CD1c-positive myeloid dendritic cell (primary cell): ENCODE measurements at regions not wholly inside any gene's neighbourhood (a gene's known extent, or its start where the extent isn't known, plus 50 kb on each side); places are given as distances from the start of the nearest gene placed in this dataset.
"Not testable (repeated sequence)": the region's sequence is repeated elsewhere in the genome, so short reads cannot be mapped to it uniquely, and the experiment has no call there.

ENCODE experiments used
- DNase-seq: peaks from one replicate; pipeline ENCODE4 v3.0.0-alpha.2; 2016; ENCODE audit errors: extremely low spot score

DNA sequence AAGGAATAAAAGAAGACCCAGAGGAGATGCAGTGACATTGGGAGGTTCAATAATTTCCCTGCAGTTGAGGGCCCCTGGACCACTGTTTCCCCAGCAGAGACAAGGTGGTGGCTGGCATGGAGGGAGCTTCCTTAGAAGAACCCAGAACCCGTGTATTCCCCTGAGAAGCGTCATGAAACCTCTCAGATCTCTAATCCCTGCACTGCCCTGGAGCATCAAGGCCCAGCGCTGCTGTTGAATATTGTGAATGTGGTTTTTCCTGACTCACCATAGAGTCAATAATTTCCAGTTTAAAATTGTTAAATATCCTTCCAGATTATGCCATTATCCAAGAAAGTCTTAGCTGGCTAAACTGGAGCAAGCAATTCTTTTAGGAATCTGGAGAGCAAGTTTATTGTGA lies 187.2 kb downstream of the LMLN start:
- not testable (repeated sequence) for DNase-seq

DNA sequence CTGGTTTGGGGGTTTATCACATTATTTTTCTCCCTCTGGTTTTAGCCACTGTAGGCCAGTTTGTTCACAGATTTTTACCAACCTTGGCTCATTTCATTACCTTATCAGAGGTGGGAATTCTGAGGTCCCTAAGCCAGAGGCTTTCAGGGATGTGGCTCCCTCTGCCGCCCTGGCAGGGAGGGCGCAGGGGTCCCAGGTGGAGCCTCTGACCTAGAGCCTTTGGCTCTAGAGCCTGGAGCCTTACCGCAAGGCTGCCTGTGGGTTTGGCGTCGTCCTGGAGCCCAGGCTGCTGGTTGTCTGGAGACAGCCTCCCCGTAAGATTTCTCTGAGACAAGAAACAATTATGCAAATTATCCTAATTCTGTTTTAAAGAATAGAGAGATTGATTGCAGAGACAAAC lies 188.0 kb downstream of the LMLN start:
- DNase-seq: not testable (repeated sequence)

DNA sequence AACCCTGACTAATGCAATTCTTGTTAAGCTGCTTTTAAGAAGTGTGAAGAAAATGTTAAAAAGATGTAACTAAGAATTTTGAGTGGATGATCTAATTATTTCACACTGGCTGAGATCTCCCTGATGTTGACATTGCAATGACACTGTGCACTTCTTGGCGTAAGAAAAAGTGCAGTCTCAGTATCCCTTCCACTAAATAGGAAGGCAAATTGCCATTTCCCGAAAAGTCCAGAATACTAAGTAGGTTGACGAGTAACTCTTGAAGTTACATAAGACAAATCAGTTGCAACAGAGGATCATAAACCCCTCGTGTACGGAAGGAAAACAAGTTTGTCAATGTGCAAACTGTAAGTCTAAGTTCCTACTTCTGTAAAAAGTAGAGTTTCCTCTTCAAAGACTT lies 189.9 kb downstream of the LMLN start:
- peak; percentile 90 for DNase-seq

DNA sequence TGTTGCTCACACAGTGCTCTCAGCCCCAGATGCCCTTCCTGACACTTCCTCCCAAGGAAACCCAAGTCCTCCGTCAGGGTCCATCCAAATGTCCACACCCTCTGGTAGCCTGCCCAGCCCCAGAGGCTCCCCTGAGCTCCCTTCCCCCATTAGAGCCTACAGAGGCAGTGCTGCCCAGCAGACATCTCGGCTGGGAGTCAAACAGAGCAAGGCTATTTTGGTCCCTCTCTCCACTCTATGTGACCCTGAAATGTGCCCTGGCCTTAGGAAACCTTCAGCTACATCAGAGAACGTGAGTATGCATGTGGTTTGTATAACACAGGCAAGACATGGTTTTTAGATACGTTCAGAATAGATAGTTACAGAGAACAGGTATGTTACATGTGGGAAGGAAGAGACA lies 191.8 kb downstream of the LMLN start:
- DNase-seq: not testable (repeated sequence)

DNA sequence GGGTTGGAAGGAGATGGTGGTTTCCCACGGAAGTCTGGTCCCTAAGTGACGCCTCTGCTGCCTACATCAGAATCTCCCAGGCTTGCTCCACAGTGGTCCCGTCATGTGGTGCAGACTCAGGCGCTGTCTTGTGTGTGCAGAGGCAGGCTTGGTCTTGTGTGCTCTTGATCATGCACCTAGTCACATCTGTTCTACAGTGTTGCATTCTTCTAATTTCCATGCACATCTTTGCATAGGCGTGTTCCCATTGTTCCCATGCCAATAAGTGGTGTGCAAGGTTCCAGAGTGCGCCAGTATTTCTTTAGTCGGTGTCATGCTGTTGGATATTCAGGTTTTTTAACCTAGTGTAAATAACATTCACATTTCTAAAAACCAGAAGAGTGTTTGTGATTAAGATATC lies 195.8 kb downstream of the LMLN start:
- DNase-seq: not testable (repeated sequence)

DNA sequence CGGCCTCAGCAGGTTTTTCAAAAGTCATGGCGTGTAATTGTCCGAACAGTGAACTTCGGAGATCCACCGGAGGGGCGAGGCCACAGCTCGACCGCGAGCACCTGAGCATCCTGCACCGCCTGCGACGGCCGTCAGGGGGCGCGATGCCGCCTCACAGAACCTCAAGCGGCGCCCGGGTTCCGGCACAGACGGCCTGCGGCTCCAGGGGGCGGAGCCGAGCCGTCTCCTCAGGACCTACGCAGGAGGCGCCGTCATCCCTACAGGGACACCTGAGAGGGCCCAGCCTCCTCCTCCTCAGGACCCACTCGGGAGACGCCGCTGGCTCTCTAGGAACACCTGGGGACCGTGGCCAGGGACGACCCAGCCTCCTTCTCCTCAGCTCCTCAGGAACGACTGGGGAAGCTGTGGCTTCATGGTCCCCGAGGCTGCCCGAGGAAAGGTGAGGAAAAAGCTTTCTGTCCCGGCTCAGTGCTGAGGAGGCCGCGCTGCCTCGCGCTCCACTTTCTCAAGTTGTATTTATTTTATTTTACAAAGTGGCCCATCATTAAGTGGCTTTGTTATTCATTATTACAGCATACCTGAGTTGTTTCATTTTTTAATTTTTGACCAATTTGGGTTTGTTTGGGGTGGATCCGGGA lies 197.3 kb downstream of the LMLN start:
- DNase-seq: not testable (repeated sequence)

DNA sequence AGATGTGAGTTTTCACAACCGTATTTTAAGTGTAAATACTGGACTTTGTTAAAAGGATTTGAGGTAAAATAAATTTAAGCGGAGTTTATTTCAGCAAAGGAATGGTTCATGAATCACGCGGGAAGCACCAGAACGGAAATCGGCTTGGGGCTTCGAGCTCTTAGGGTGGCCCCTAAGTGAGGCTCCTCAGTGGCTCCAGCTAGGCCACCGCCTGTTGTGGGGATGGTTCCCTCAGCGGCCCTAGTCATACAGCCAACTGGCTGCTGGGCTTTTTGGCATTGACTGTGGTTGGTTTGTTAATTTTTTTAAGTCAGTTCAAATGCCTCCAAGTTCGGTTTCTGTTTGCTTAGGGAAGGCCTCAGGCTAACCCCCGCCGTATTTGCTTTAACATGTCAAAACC lies 198.0 kb downstream of the LMLN start:
- not testable (repeated sequence) for DNase-seq

DNA sequence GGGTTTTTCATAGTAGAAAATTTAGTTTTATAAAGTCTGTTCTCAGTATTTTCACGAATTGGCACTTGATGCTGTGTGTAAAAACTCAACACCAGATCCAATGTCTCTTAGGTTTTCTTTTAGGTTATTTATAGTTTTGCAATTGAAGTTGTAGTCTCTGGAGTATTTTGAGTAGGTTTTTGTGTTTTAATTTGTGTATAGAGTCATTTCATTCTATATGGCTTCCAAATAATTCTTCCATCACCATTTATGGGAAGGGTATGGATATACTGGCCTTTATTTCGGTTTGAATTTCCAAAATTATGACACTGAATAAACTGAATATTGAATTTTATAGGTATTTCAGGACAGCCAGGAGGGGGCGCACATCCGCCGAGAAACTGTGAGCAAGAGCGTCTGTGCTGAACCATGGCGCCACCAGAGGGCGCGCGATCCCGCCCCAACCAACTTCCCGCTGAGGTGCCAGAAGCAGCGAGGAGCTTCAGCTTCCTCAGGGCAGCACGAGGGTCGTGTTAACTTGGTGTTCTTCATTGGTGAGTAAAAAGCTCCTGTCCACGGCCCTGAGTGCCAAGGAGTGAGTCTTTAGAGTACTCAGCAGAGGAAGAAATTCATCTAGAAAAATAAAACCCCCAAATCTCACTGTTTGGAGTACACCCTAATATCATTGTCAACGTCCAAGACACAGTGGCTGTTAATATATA lies 207.5 kb downstream of the LMLN start:
- peak; percentile 46 for DNase-seq

DNA sequence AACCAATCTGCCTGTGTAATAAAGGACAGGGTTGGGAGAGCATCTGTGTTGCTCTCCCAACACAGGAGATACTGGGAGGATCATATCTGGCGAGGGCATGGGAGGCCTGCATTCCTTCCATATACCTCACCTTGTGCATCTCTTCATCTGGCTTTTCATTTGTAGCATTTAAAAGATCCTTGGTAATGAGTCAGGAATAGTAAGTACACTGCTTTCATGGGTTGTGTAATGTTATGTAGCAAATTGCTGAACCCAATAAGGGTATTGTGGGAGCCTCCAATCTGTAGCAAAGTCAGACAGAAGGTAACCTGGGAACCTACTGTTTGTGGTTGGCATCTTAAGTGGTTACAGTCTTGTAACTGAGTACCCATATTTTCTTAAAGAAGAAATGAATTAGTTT lies 210.8 kb downstream of the LMLN start:
- DNase-seq: not testable (repeated sequence)

DNA sequence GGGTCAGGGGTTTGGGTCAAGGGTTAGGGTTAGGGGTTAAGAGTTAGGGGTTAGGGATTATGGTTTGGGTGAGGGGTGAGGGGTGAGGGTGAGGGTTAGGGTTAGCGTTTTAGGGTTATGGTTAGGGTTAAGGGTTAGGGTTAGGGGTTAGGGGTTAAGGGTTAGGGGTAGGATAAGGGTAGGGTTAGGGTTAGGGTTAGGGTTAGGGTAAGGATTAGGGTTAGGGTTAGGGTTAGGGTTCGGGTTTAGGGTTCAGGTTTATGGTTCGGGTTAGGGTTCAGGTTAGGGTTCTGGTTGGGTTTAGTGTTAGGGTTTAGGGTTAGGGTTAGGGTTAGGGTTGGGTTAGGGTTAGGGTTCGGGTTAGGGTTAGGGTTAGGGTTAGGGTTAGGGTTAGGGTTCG lies 213.1 kb downstream of the LMLN start:
- not testable (repeated sequence) for DNase-seq

DNA sequence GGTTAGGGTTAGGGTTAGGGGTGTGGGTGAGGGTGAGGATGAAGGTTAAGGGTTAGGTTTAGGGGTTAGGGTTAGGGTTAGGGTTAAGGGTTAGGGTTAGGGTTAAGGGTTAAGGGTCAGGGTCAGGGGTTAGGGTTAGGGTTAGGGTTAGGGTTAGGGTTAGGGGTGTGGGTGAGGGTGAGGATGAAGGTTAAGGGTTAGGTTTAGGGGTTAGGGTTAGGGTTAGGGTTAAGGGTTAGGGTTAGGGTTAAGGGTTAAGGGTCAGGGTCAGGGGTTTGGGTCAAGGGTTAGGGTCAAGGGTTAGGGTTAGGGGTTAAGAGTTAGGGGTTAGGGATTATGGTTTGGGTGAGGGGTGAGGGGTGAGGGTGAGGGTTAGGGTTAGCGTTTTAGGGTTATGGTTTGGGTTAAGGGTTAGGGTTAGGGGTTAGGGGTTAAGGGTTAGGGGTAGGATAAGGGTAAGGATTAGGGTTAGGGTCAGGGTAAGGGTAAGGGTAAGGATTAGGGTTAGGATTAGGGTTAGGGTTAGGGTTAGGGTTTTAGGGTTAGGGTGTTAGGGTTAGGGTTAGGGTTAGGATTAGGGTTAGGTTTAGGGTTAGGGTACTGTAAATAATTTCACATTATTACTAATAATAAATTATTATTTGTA lies 214.0 kb downstream of the LMLN start:
- DNase-seq: not testable (repeated sequence)
